ENCODE measurements at regions not wholly inside any gene's neighbourhood (a gene's known extent, or its start where the extent isn't known, plus 50 kb on each side); places are given as distances from the start of the nearest gene placed in this dataset.

- TF ChIP-seq EZH2 (IDR thresholded peaks at IDR 0.05; ENCODE audit: borderline replicate concordance): no peak
- TF ChIP-seq, protein P1, sequence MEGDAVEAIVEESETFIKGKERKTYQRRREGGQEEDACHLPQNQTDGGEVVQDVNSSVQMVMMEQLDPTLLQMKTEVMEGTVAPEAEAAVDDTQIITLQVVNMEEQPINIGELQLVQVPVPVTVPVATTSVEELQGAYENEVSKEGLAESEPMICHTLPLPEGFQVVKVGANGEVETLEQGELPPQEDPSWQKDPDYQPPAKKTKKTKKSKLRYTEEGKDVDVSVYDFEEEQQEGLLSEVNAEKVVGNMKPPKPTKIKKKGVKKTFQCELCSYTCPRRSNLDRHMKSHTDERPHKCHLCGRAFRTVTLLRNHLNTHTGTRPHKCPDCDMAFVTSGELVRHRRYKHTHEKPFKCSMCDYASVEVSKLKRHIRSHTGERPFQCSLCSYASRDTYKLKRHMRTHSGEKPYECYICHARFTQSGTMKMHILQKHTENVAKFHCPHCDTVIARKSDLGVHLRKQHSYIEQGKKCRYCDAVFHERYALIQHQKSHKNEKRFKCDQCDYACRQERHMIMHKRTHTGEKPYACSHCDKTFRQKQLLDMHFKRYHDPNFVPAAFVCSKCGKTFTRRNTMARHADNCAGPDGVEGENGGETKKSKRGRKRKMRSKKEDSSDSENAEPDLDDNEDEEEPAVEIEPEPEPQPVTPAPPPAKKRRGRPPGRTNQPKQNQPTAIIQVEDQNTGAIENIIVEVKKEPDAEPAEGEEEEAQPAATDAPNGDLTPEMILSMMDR (IDR thresholded peaks at IDR 0.05; ENCODE audit: poor library complexity): no peak
Measured at GRCh38 chr2:83085869-83086268, 1373.2 kb downstream of the SUCLG1 start.
